Sciatic nerve (tissue), 2 donors: ENCODE measurements at regions not wholly inside any gene's neighbourhood (a gene's known extent, or its start where the extent isn't known, plus 50 kb on each side); places are given as distances from the start of the nearest gene placed in this dataset.
A peak's percentile ranks its signal among the peaks of the same experiment; 100 is the strongest.

Experiments used
- ATAC-seq: fragments of 200-7000 bp; cut with Tn5 transposase; one replicate; pipeline ENCODE4 v1.9.1; 2020; ENCODE audit warnings: mild to moderate bottlenecking, moderate library complexity
- DNase-seq: peaks from one replicate; pipeline ENCODE4 v3.0.0-alpha.2; 2020; ENCODE audit warnings: low spot score
- intact Hi-C: fragments of 100-400 bp; cut with DNase I; formaldehyde crosslinking; loops from one replicate; pipeline ENCODE4 v1.14.2; 2022
- donor health status: DM: no; HTN: no; CAD: no.
- donor health status: DM: no; HTN: no; CAD: no.

DNA sequence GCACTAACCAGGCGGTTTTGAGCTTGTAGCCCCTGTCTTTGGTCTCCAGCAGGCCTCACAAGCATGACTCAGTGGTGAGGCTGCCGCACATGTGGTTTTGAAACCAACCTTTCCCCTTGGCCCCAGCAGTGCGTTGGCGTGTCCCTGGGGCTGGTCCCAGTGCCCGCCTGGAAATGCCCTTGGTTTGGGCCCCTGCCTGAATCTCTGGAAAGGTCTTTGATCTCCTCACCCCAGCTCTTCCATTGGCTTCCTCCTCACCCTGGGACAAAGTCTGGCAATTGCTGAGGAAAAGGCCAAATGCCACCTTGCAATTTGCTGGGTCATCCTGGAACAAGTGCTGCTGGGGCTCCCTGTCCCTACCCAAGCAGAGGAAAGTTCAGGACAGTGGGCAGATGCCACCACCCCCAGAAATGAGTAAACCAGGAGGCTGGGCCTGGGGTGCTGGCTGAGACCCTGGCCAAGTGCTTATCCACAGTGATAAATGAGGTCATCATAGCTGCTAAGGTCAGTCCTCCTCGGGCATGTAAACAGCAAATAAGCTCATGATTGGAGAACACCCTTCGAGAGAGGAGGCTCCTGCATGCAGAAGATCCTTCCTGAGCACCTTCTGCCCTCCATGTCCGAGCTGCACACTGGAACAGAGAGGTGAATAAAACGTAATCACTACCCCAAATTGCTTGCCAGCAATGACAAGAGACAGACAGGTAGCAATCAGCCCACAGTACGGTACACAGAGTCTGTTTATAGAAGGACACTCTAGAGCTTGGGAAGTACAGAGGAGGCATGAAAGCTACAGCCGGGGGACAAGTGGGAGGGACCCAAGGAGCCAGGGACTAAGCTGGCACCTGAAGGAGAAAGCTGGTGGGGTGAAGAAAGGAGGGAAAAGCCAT, 98.9 kb upstream of the CPEB4 start:
- ATAC-seq (peak; percentile 51), DNase-seq (no peak)
- intact Hi-C loops, result no loop called here

DNA sequence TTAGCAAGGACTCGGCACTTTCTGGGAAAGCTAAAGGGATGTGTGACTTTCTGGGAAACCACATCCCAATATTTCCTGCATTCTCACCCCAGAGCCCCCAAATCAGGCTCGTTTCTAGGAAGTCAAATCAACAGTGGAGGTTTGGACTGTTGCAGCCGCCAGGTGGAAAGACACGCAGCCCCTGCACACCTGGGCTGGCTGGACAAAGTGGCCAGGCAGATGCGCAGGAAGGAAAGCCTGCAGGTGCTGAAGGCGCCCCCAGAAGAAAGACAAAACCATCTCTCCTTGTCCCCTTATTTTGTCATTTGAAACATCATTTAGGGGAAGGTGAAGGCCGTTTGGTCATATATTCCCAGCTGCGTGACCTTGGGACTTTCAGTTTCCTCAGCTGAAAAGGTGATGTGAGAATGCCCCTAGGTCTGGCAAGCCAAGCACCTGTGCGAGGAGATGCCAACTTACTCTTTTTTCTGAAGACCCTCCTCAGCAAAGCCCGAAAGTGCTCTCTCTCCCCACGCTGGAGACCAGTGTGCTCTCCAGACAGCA, 97.9 kb upstream of the CPEB4 start:
- DNase-seq (no peak), ATAC-seq (no peak)
- intact Hi-C loops, result no loop called here

GRCh38 chr5:173790836-173791546, 97.2 kb upstream of the CPEB4 start:
- no peak for ATAC-seq
- DNase-seq, result no peak
- intact Hi-C loops, result no loop called here

GRCh38 chr5:173791878-173792277, 96.3 kb upstream of the CPEB4 start:
- intact Hi-C loops, result no loop called here
- no peak for DNase-seq
- no peak for ATAC-seq

GRCh38 chr5:173792781-173793547, 95.2 kb upstream of the CPEB4 start:
- DNase-seq, result no peak
- intact Hi-C loops, result no loop called here

DNA sequence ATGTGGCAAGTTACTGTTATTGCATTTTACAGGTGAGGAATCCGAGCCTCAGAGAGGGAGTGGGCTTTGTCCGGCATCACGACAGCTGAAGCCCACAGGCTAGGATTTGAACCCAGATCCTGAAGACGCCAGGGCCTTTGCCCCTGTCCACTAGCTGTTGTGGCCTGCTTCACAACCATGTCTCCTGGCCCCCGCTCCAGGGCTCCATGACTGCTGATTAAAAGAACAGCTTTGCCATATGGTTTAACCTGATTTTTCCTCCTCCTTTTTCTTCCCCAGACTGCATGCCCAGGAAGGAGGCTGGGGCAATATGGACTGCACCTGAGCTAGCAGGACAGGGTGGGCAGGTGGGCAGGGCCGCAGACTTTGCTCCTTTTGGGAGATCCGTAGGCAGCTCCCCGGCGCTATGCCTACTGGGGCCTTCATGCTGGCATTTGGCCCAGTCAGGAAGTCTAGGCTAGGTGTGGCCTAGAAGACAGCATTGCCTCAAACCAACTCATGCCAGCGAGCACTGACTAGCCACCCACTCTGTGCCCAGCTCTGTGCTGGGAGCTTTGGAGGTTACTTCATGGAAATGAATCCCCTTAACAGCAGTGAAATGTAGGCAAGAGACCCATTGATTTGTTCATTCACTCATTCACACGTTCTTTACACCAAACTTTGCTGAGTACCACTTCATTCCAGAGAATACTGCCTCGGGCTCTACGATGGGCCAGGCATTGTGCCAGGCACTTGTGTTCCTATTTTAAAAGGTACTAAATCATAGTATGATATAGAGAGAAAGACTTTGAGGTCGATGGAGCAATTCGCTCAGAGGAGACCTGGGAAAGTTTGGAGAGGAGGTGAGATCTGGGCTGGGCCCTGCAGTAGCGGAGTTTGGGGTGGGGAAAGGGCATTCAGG, 94.3 kb upstream of the CPEB4 start:
- ATAC-seq (no peak), DNase-seq (no peak)
- intact Hi-C loops, result no loop called here

More at GRCh38 chr5:173792781-173793547, 95.2 kb upstream of the CPEB4 start:
- no peak for ATAC-seq

DNA sequence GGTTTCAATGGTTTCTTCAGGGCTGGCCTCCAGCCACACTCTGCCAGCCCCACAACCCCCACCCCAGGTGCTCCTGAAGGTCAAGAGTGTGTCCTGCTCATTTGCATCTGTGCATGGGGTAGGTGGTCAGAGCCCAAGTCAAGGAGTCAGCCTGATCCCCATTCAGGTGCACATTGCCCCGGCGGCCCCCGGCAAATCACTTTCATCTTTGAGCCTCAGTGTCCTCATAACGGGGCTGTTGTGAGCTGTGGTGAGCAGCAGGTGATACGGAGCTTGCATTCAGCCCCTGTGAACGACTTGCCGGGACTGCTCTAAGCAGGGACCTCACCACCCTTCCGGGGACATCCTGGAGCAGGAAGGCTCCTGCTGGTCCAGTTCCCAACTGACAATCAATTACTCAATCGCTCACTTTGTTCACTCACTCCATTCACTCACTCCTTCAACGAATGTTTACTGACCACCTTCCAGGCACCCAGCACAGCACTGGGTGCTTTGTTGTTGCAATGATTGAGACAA, 93.2 kb upstream of the CPEB4 start:
- no peak for ATAC-seq
- intact Hi-C loops, result no loop called here
- no peak for DNase-seq

DNA sequence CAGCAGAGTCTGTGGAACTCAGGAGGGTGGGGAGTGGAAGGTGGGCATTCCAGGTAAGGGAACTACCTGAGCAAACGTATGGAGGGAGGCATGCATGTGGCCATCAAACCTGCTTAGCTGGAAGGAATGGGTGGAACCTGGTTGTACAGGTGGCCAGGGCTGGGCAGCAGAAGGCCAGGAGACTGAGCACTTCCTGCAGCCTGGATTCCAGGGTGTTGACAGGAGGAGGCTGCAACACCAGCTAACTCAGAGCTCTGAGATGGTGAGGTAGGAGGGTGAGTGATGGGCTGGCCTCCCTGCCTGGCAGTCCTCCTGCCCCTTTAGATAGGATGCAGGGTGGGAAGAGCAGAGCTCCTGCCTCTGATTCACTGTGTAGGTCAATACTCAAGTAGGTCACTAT, 92.5 kb upstream of the CPEB4 start:
- intact Hi-C loops, result no loop called here
- DNase-seq (no peak), ATAC-seq (no peak)

DNA sequence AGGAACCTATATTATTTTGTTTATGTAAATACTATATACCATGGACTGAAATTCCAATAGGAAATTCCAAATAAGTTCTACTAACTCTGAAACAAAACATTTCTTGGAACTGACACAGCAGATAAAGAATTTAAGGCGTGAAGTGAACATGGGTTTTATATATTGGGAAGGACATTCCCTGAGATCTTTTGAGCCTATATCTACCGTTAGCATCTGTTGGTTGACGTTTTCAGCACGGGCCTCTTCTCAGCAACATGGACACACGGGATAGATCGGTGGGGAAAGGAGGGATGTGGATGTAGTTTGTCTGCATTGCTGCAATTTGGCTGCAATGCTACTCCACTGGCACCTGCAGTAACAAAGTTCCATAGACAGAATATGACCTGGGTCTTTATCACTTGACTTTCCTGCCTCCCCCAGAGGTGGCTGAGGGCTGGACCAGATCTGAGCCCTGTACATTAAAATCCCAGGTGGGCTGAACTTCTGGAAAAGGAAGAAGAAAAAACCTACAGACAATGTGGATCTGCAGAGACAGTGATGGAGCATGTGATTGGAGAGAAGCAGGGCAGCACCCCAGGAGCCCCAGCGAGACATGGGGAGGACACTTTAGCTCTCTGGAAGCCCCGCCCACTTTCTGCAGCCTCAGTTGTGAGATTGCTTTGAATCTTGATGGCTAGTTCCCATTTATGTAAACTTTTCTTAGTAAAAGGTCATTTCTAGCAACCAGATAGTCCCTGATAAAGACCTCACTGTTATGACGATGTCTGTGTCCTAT, 91.2 kb upstream of the CPEB4 start:
- ATAC-seq (no peak), DNase-seq (no peak)
- intact Hi-C loops, result no loop called here

- no peak for DNase-seq
- intact Hi-C loops, result no loop called here
- no peak for ATAC-seq
Measured at GRCh38 chr5:173798127-173798810, 89.9 kb upstream of the CPEB4 start.

DNA sequence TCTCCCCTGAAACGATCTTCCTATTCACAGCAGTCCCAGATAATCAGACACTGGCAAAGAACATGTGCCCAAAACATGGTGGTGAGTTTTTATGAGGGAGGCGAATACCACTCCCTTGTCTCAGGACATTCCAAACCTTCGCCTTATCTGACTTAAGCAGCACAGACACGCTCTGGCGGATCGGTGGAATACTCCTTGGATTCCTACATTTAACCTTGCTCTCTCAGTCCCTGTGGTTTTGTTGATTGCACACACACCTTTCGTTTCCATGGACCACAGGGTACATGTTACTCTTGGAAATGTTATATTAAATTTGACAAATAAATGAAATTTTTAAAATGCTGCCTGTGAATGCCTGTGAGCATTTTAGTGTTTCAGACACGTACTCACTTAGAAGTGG, 87.8 kb upstream of the CPEB4 start:
- DNase-seq (no peak), ATAC-seq (no peak)
- intact Hi-C loops, result no loop called here

GRCh38 chr5:173801006-173801405, 87.1 kb upstream of the CPEB4 start:
- intact Hi-C loops, result no loop called here
- no peak for ATAC-seq
- DNase-seq, result no peak

- DNase-seq, result no peak
- peak; percentile 57 for ATAC-seq
- intact Hi-C loops, result no loop called here
Measured at GRCh38 chr5:173802670-173803165, 85.4 kb upstream of the CPEB4 start.

DNA sequence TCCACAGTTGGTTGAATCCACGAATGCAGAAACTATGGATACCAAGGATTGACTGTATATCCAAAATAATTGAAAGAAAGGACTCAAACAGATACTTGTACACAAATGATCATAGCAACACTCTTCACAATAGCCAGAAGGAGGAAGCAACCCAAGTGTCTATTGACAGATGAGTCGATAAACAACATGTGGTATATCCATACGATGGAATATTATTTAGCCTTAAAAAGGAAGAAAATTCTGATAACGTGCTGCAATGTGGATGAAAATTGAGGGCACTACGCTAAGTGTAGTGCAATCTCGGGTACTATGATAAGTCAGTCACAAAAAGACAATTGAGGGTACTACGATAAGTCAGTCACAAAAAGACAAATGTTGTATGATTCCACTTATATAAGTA, 83.6 kb upstream of the CPEB4 start:
- DNase-seq, result no peak
- ATAC-seq, result no peak
- intact Hi-C loops, result no loop called here

GRCh38 chr5:173806270-173807035, 81.7 kb upstream of the CPEB4 start:
- DNase-seq, result no peak
- peak; percentile 22 for ATAC-seq
- intact Hi-C loops, result no loop called here

- intact Hi-C loops, result no loop called here
- no peak for DNase-seq
- ATAC-seq, result no peak
Measured at GRCh38 chr5:173807181-173807655, 80.9 kb upstream of the CPEB4 start.
